ENCODE measurements at regions not wholly inside any gene's neighbourhood (a gene's known extent, or its start where the extent isn't known, plus 50 kb on each side); places are given as distances from the start of the nearest gene placed in this dataset.
"Not testable (repeated sequence)": the region's sequence is repeated elsewhere in the genome, so short reads cannot be mapped to it uniquely, and the experiment has no call there.

DNA sequence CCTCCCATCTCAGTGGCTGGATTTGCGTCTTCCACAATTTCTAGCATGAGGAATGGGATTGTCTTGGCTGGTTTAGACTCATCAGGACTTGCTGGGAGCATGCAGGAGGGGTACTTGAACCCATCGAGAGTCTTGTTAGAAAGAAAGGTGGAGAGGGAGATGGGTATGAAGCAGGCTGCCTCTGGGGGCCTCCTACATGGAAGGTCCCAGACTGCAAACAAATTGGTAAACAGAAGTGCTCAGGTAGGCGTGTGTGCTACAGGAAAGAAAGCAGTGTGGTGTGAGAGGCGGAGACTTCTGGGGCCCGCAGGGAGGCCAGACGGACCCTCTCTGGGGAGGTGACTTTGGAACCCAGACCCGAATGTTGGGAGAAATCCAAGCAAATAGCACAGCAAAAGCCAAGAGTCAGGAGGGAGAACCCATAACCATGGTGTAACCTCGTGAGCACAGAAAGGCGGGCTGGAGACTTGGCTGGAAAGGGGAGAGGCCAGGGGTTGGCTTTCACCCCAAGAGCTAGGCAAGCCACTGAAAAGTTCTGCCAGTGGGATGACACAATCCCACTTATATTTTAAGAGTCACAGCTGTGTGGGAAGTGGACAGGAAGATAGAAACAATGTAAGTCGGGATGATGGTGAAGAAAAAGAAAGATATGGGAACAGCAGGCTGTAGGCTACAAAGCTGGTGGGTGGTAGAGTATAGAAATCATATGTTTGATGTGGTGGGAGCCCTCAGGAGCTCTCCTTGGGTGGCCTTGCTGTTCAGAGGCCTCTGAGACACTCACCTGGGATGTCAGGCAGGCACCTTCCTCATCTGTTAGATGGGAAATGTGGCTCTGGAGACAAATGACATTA lies 130.1 kb upstream of the PRR20G start:
- no peak for DNase-seq (ENCODE audit: low read depth)

DNA sequence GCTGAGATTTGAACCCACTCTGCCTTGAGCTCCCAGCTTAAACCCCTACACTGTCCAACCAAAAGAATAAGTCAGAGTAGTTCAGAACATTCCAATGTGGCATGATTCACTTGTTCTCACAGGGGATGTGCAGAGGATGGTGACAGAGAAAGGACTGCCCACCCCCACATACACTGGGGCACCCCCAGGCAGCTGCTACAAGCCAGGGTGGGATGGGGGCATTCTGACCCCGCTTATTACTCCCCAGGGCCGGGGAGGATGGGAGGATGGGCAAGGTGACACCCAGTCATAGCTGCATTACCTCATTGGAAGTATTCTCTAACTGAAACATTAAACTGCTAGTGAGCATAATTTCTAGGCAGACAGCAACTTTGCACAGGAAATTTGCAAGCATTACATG lies 126.0 kb upstream of the PRR20G start:
- no peak for DNase-seq (ENCODE audit: low read depth)

DNA sequence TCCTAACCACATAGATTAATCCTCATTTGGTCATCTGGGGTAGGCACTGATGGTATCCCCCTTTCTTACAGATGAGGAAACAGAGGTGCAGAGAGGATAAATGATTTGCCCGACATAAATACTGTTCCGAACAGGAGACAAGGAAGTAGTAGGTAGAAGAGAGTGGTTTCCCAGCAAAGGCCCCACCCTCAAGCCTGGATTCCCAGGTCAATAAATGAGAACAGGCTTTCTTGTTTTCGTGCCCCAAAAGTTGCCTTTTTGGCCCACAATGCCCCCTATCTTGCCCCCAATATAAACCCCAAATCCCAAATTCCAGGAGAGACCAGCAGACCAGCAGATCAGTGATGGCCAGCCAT lies 125.5 kb upstream of the PRR20G start:
- no peak for DNase-seq (ENCODE audit: low read depth)

DNA sequence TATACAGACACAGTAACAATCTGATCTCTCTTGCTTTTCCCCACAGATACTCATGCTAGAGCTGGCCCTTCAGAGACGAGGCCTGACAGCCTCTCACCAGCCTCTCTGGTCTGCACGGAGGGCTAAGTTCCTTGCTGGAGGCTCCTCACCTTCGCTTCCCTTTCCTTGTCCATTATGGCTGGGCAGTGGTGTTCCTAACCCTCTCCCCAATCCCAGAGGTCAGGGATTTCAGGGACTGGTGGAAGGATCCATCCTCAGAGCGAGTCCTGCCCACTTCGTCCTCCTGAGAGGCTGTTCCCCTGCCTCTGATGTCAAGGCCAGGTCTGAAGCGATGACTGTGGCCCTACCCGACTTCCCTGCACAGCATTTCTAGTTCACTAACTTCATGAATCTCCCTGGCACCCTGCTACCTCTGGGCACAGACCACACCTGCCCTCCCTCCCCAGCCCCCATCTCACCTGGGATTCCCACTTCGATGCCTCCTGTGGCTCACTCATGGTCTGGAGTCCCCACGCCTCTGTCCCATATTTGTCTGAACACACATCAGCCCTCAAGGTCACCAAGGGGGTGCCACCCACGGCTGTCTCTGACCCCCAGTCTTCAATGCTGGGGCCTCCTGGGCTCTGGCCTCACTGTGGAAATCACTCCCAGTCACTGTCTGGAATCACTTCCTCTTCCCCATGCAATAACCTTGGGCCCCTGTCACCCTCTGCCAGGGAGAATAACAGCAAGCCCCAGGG lies 124.9 kb upstream of the PRR20G start:
- no peak for DNase-seq (ENCODE audit: low read depth)

DNA sequence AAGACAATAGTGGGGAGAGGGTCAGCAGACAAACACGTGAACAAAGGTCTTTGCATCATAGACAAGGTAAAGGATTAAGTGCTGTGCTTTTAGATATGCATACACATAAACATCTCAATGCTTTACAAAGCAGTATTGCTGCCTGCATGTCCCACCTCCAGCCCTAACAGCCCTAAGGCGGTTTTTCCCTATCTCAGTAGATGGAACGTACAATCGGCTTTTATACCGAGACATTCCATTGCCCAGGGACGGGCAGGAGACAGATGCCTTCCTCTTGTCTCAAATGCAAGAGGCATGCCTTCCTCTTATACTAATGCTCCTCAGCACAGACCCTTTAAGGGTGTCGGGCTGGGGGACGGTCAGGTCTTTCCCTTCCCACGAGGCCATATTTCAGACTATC lies 124.0 kb upstream of the PRR20G start:
- not testable (repeated sequence) for DNase-seq (ENCODE audit: low read depth)

DNA sequence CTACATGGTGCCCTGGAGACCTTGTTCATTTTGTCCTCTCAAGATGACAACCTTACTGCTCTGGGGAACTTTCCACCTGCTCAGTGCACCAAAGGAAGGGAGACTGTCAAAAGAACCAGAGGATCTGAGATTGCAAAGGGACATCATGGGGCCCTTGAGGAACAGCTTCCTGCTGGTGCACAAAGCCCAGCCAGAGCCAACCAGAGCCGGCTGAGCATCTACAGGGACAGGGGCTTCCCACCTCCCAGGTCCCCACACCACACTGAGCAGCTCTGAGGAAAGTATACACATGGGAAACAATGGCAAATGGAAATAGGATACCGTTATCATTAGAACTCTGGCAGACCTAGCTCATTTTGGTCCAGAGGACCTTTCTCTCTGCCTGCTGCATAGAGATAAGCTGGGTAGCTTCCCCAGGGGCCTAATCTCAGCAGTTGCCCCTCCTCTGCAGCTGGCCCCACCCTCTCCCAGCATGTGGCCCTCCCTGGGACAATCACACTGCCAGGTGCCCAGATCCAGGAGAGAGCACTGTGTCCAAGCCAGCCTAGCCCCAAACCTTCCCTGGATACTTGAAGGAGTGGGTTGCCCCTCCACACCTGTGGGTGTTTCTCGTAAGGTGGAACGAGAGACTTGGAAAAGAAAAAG lies 123.4 kb upstream of the PRR20G start:
- DNase-seq (ENCODE audit: low read depth), result no peak

DNA sequence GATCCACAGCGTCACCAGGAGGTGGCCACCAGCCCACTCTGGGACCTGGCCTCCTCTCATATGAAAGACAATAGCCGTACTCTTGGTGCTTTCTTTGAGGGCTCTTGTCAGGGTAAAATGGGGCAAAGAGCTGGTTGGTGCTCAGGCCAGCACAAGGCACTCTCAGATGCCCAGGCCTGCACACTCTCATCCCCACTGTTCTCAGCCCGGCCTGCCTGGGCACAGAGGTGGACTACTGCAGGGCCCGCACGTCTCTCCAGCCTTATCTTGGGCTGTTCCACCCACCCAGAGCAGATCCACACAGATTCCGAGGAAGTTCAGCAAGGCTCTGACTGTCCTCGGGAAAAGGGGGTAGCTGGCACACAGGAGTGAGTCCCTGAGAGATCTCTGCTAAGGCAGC lies 122.8 kb upstream of the PRR20G start:
- DNase-seq (ENCODE audit: low read depth), result no peak

DNA sequence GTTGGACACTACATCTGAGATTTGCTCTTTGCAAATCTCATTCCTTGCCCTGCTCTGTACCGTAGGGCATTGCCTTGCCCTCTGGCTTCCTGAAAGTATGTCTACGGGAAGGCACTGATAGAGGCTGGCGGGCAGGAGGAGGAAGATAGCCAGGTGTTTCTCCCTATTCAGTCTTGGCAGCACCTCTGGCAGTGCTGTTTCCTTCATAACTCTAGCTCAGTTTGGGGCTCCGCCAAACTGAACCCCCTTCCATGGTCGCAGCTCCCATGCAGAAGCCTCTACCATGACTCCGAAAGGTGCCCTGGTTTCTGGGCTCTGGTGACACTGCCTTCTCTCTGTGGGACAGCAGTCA lies 122.3 kb upstream of the PRR20G start:
- DNase-seq (ENCODE audit: low read depth), result no peak

DNA sequence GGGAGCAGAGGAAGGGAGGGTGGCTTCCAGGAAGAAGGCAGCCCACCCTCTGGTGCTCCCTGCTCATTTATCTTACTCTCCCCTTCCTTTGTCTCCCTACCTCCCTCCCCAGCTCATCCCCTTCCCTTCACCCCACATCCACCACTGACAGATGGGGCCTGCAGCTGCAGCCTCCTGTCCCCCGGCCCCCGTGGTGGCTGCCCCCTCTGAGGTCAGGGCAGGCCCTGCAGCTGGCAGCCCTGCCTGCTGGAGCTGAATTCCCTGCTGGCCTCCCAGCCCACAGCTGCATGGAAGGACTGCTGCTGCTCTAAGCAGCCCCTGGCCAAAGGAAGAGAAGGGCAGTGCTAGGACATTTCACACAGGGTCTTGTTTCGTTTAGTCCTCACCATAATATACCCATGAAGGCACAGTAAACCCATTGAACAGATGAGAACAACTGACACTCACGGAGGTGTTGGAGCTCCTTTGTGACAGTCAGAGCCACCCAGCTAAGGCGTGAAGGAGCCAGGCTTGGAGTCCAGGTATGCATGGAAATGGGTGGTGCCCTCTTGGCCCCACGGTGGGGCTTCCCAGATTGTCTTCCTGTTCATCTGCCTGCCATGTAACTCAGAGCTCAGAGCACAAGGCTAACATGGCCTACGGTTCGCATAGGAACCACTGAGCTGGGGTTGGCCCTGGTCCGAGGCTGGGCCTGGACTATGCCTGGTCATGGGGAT lies 121.7 kb upstream of the PRR20G start:
- no peak for DNase-seq (ENCODE audit: low read depth)

DNA sequence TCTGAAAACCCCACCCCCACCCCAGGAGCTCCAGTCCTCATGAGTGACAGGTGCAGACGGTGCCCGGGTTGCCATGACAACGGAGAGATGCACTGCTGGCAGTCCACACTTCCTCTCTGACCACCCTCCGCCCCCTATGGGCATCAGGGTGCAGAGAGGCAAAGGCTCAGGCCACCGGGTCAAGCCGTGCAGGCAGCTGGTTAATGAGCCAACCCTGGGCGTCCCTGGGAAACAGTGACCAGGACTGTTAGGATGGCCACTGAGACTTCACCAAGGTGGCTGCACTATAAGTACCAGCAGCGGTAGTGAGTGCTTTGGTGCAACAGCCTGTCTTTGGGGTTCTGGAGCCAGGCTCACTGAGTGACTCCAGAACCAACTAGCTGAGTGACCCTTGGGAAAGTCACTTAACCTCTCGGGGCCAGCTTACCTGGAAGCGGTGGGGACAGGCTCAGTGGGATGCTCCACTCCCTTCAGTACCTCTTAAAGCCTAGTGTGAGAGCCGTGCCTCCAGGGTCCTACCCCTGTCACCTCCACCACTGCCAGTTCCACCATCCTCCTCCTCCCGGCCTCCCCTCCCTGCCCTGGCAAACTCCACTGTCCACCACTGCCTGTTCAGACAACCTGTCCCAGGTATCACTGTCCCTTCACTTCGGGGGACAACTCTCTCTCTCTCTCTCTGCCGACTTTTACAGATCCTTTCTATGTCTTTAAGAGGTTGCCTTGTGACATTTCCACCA lies 121.0 kb upstream of the PRR20G start:
- DNase-seq (ENCODE audit: low read depth), result no peak

DNA sequence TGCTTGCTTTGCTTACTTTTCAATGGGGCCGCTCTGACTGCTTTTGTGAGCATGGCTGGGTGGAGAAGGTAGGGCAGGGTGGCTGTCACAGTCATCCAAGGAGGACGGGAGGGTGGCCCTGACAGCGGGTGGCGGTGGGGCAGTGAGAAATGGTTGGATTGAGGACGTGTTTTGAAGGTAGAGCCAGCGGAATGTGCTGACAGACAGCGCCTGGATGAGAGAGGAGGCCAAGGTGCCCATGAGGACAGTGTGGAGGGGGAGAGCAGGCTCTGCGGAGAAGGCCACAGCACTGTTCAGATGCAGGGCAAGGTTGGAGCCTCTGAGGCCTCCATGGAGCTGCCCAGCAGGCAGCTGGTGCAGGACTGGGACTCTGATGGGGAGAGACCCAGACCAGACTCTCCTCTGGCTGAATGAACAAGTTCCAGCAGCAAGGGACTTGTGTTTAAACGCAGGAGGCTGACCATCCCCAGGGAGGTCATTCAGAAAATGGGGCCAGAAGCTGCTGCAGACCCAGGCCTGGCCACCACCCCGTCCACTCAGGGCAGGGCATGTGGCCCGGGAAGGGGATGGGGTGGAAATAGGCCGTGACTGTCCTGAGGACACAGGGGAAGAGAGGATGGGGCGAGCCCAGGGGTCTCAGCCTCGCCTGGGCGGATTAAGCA lies 120.3 kb upstream of the PRR20G start:
- DNase-seq (ENCODE audit: low read depth), result no peak

DNA sequence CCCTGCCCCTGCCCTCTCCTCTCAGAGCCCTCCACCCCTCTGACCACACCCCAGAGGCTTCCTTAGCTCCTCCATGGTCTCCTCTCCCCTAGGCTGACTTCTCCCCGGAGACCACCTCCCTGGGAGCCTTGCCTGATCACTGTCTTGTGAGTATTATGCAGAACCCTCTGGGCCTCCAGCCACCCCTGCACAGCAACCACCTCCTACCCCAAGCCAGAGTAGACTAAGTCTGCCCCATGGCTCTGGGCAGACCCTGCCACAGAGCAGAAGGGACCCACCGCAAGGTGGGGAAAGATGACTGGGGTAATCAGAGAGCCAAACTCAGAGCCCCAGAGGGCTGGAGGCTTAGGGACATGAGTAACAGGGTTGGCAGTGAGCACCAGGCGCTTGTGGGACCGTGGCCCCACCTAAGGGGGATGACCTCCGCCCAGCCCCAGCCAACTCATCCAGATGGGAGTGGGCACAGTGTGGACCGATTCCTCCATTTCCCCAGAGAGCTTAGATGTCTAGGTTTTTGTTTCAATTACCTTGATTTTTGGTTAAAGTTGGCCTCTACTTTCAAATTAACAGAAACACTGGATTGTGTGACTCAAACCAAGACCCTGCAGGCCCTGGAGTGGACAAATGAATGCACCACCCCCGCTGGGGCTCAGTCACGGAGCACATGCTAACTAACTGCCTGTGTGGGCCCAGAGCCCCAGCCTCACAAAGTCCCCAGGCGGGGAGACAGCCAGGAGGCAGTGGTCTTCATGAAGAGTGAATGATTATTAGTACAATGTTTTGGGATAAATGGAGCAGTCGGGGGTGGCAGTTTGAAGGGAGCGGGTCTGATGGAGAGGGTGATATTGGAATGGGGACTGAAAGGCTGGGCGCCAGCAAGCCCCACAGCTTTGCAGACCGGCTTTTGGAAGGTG lies 119.4 kb upstream of the PRR20G start:
- DNase-seq (ENCODE audit: low read depth), result no peak

DNA sequence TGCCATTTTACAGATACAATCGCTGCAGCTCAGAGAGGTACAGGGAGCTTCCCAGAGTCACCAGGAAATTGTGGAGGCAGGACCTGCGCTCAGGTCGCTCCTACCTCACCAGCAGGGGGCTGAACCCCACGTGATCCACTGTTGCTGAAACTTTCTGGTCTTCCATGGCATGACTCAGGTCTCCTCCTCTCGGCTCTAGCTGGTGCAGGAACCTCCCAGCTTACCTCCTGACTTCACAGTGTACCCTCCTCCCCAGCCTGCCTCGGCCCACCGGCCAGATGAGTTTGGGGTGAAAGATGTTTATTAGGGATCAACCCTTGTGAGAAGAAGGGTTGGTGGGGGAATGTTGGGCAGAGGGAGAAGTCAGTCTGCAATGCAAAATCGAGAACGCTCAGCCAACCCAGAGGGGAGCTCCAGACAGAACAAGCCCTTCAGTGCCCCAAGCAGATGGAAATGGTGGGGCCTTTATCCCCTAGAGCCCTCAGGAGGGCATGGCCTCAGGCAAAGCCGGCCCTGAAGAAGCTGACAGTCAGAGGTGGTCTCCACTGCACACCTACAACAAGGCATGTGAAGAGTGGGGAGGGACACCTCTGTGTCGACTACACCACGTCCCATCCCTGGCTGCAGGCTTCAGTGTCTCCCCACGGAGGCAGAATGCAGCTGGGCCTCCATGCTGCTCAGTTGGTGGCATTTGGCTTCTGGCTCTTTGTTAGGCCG lies 118.6 kb upstream of the PRR20G start:
- DNase-seq (ENCODE audit: low read depth), result no peak

DNA sequence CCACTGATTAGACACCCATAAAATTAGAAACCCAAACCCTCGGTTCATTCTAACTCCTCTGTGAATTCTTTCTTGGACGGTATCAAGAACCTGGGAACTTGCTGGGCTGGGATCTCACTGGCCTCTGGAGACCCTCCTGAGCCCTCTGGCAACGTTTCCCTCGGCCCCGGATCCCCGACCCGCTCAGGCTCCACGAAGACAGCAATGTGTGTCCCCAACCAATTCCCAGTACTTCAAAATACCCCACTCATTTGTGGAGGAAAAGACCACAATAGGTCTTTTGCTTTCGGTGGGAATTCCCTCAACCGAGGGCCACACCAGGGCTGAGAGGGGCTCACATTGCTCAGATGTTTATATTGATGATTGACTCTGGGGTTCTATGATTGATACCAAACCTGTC lies 117.9 kb upstream of the PRR20G start:
- no peak for DNase-seq (ENCODE audit: low read depth)

DNA sequence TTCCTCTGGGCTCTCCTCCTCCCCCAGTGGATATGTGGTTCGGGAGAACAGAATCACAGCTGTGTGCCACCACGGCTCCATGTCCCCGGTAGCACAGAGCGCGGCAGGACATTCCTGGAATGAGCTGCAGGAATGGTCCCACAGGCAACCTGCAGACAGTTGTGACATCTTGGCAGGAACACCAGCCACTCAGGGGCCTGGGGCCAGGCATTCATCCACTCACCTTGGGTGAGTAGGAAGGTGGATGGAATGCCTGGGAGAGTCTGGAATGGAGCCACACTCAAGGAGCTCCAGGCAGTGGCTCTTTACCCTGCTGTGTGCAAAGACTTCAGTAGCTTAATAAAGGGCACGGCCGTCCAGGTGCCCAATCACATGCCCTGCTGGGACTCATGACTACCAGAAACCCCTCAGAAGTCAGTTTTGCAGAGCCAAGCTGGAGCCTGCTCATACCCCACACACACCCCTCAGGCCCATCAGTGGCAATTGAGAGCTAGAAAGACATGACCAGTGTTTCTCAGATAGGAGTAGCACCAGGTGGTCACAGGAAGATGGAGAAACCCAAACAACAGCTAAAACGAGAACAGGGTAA lies 117.3 kb upstream of the PRR20G start:
- DNase-seq (ENCODE audit: low read depth), result no peak

DNA sequence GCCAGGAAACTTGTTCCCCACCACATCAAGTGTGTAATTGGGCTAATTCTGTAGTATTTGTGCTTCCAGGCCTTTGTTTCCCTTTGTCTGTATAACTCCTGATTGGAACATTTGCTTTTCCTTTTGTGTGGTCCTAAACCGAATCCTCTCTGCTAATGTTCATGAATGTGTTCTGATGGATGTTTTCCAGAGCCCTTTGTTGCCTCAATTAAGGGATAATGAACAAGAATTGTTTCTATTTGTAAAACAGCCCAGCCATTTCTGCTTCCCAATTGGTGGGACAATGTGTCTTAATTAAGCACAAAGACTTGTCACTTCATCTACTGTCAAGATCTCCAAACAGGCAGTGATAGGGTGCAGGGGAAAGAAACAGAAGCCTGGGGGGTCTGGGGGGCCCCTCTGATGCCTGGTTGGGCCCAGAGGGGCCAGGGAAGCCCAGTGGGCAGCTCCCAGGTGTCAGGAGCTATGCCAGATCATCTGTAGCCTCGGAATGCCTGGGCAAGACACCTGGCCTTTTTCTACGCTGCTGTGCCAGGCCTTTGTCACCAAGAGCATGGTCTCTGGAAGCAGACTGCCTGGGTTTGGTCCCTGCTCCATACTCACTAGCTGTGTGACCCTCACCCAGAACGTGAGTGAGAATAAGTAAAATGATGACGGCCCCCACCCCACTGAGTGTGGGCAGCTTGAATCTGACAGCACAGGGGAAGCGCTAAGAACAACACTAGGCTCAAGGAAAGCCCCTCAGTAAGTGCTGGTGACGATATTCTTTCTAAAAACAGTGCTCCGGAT lies 116.6 kb upstream of the PRR20G start:
- no peak for DNase-seq (ENCODE audit: low read depth)

DNA sequence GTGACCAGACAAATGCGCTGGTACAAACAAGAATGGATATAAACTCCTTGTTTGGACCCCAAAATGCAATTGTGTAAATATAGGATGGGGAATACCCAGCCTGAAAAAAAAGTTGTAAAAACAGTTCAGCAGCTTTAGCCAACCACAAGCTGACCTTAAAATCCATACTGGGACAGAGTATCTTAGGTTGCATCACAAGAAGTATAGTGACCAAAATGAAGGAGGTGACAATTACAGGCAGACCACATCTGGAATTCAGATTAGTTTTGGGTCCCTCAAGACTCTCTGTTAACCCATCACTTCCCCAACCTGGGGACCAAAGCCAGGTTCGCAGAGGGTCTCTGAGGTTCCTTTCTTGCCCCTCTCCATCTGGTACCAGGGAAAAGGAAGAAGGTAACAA lies 115.9 kb upstream of the PRR20G start:
- DNase-seq (ENCODE audit: low read depth), result no peak

DNA sequence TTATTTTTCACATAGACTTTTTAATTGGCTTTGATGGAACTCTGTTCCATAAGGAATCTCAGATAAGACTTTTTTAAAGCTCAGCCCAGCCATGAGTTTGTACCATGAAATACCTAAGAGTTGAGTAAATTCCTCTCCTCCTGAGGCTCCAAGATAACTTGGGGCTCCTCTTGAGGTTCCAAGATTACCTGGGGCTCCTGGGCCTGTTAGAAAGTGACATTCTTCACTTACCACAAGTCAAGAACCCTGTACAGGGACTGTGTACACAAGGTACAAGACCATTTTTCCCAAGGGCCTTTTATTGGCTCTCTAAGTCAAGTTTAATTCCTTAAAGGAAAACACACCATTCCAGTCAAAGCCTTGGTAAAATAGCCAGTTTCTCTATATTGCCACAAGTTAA lies 111.3 kb upstream of the PRR20G start:
- no peak for DNase-seq (ENCODE audit: low read depth)

All from CMK (cell line).